GM12873 (cell line): ENCODE measurements at regions not wholly inside any gene's neighbourhood (a gene's known extent, or its start where the extent isn't known, plus 50 kb on each side); places are given as distances from the start of the nearest gene placed in this dataset.

ENCODE experiments used
- CTCF ChIP-seq: IDR thresholded peaks from 2 replicates; pipeline ENCODE4 v1.5.1; 2012; ENCODE audit warnings: low read depth, mild to moderate bottlenecking, moderate library complexity, low read length, control low read depth; ENCODE audit not compliant: insufficient read depth; ENCODE audit errors: missing control alignments

- TF ChIP-seq CTCF, result no peak
Measured at GRCh38 chr4:180610324-180610723, 1632.9 kb upstream of the TENM3 start.

- TF ChIP-seq CTCF, result no peak
Measured at GRCh38 chr4:180615746-180616145, 1627.5 kb upstream of the TENM3 start.

- TF ChIP-seq CTCF, result no peak
Measured at GRCh38 chr4:180617196-180617595, 1626.0 kb upstream of the TENM3 start.

- no peak for TF ChIP-seq CTCF
Measured at GRCh38 chr4:180618396-180618795, 1624.8 kb upstream of the TENM3 start.

- TF ChIP-seq CTCF, result no peak
Measured at GRCh38 chr4:180619440-180619839, 1623.8 kb upstream of the TENM3 start.

GRCh38 chr4:180622254-180622653 lies 1620.9 kb upstream of the TENM3 start:
- no peak for TF ChIP-seq CTCF

GRCh38 chr4:180625653-180626052 lies 1617.5 kb upstream of the TENM3 start:
- no peak for TF ChIP-seq CTCF
